HCT116 (cell line): ENCODE measurements at regions not wholly inside any gene's neighbourhood (a gene's known extent, or its start where the extent isn't known, plus 50 kb on each side); places are given as distances from the start of the nearest gene placed in this dataset.

Experiments
- ATAC-seq: fragments of 200-7000 bp; cut with Tn5 transposase; 2 replicates; pipeline ENCODE4 v1.9.1; 2020; ENCODE audit warnings: mild to moderate bottlenecking, moderate library complexity
- BruUV-seq: library from RNA; stranded (reverse); fragments of 400-500 nt; replicated peaks from 2 replicates; lab custom pipeline; 2021; lab: Mats Ljungman, UMichigan
- CTCF ChIA-PET: fragments of 300-600 bp; sonication (Branson Sonifier 250); formaldehyde crosslinking; loops from one replicate; lab custom pipeline; 2021; ENCODE audit warnings: antibody characterized with exemption; lab: Charles Lee
- POLR2A ChIA-PET: fragments of 300-600, 350-600 bp; sonication (Branson Sonifier 250); formaldehyde crosslinking; loops from one replicate; lab custom pipeline; 2021; ENCODE audit warnings: antibody characterized with exemption; lab: Charles Lee
- RAD21 ChIA-PET, 2 experiments: fragments of 300-600 bp; sonication (Branson Sonifier 250); formaldehyde crosslinking; loops; one replicate each; lab custom pipeline; 2023; ENCODE audit warnings: low total read pairs in 2 of 2; ENCODE audit not compliant: uncharacterized antibody in 2 of 2, unreplicated experiment in 2 of 2, low non-redundant PET in 1 of 2; lab: Charles Lee
- DNase-seq: peaks from one replicate; pipeline ENCODE4 v3.0.0-alpha.2; 2010; ENCODE audit warnings: low read depth, low spot score
- H2AFZ ChIP-seq: fragments of 200-600 bp; shearing (Covaris generic), sonication (generic); 2 replicates; pipeline ENCODE4 v1.6.1; 2017; ENCODE audit warnings: low read depth, mixed run types, mixed read lengths, antibody characterized with exemption, low read length; ENCODE audit not compliant: poor library complexity, severe bottlenecking
- H3K27ac ChIP-seq: 2 replicates; pipeline ENCODE4 v1.5.1; 2012; ENCODE audit warnings: low read depth, low read length
- H3K27me3 ChIP-seq: fragments of 200-600 bp; sonication (generic); 2 replicates; pipeline ENCODE4 v1.6.1; 2016; ENCODE audit warnings: mixed run types, low read length, mixed read lengths; ENCODE audit not compliant: insufficient read depth
- H3K36me3 ChIP-seq, 2 experiments: fragments of 200-500 bp in 1 of 2; fragments of 200-600 bp in 1 of 2; sonication (Bioruptor generic) in 1 of 2; sonication (generic) in 1 of 2; 2 replicates each; pipeline versions ENCODE4 v1.5.1 to v1.6.1; 2014 to 2016; ENCODE audit warnings: low read length in 2 of 2, inconsistent platforms in 1 of 2, mixed read lengths in 1 of 2, mixed run types in 1 of 2; ENCODE audit not compliant: insufficient read depth in 2 of 2, control insufficient read depth in 1 of 2
- H3K4me1 ChIP-seq, 2 experiments: fragments of 200-600 bp in 1 of 2; sonication (generic) in 1 of 2; 2 replicates each; pipeline versions ENCODE4 v1.5.1 to v1.6.1; 2012 to 2017; ENCODE audit warnings: low read length in 2 of 2, inconsistent platforms in 1 of 2, mild to moderate bottlenecking in 1 of 2, mixed read lengths in 1 of 2, mixed run types in 1 of 2, moderate library complexity in 1 of 2; ENCODE audit not compliant: insufficient read depth in 2 of 2, control insufficient read depth in 1 of 2
- H3K4me2 ChIP-seq: fragments of 200-600 bp; sonication (generic); 2 replicates; pipeline ENCODE4 v1.6.1; 2017; ENCODE audit warnings: mixed run types, low read length, mixed read lengths
- H3K4me3 ChIP-seq, 2 experiments: fragments of 200-600 bp in 1 of 2; sonication (generic) in 1 of 2; replicated peaks in 1 of 2; 2 replicates each; pipeline ENCODE4 v1.5.1; 2011 to 2016; ENCODE audit warnings: low read length in 2 of 2, control low read depth in 1 of 2, low read depth in 1 of 2, mild to moderate bottlenecking in 1 of 2, mixed read lengths in 1 of 2, mixed run types in 1 of 2
- H3K79me2 ChIP-seq: fragments of 200-600 bp; sonication (generic); 2 replicates; pipeline ENCODE4 v1.6.1; 2017; ENCODE audit warnings: mild to moderate bottlenecking, mixed run types, low read length, moderate library complexity, mixed read lengths; ENCODE audit not compliant: insufficient read depth
- H3K9ac ChIP-seq: fragments of 200-600 bp; sonication (generic); 2 replicates; pipeline ENCODE4 v1.6.1; 2016; ENCODE audit warnings: low read length, mixed read lengths
- H3K9me2 ChIP-seq: fragments of 200-600 bp; sonication (generic), shearing (Covaris generic); 2 replicates; pipeline ENCODE4 v1.6.1; 2017; ENCODE audit warnings: mixed run types, mild to moderate bottlenecking, moderate library complexity; ENCODE audit not compliant: insufficient read depth
- H3K9me3 ChIP-seq, 2 experiments: fragments of 200-500 bp in 1 of 2; fragments of 200-600 bp in 1 of 2; sonication (Bioruptor generic) in 1 of 2; sonication (generic) in 1 of 2; 2 replicates each; pipeline ENCODE4 v1.6.1; 2014 to 2017; ENCODE audit warnings: low read length in 2 of 2, mixed read lengths in 2 of 2, inconsistent platforms in 1 of 2, low read depth in 1 of 2, mild to moderate bottlenecking in 1 of 2, mixed run types in 1 of 2, moderate library complexity in 1 of 2; ENCODE audit not compliant: control insufficient read depth in 1 of 2, insufficient read depth in 1 of 2
- H4K20me1 ChIP-seq: fragments of 200-600 bp; sonication (generic), shearing (Covaris generic); 2 replicates; pipeline ENCODE4 v1.6.1; 2017; ENCODE audit warnings: mixed run types, mild to moderate bottlenecking, moderate library complexity; ENCODE audit not compliant: insufficient read depth
- CBX3 ChIP-seq: IDR thresholded peaks from 2 replicates; pipeline ENCODE4 v1.6.1; 2012; ENCODE audit warnings: low read depth
- CEBPB ChIP-seq: IDR thresholded peaks from 2 replicates; pipeline ENCODE4 v1.6.1; 2012; ENCODE audit warnings: low read depth
- CTCF ChIP-seq, 3 experiments: fragments of 200-600 bp in 1 of 3; sonication (generic) in 1 of 3; IDR thresholded peaks in 2 of 3; conservative IDR thresholded peaks in 1 of 3; 2 replicates each; pipeline ENCODE4 v1.5.1; 2012 to 2017; ENCODE audit warnings: low read depth in 2 of 3, low read length in 2 of 3, antibody characterized with exemption in 1 of 3, borderline replicate concordance in 1 of 3, control low read depth in 1 of 3, mild to moderate bottlenecking in 1 of 3, mixed read lengths in 1 of 3, mixed run types in 1 of 3, moderate library complexity in 1 of 3; ENCODE audit not compliant: insufficient read depth in 1 of 3
- EGR1 ChIP-seq: IDR thresholded peaks from 2 replicates; pipeline ENCODE4 v1.6.1; 2012; ENCODE audit warnings: low read depth
- ELF1 ChIP-seq: IDR thresholded peaks from 2 replicates; pipeline ENCODE4 v1.6.1; 2012; ENCODE audit warnings: low read depth, borderline replicate concordance
- EZH2 ChIP-seq: fragments of 200-600 bp; sonication (generic); IDR thresholded peaks from 2 replicates; pipeline ENCODE4 v1.6.1; 2017; ENCODE audit warnings: antibody characterized with exemption, mixed run types
- EZH2phosphoT487 ChIP-seq: fragments of 200-600 bp; IDR thresholded peaks from 2 replicates; pipeline ENCODE4 v1.6.1; 2018; ENCODE audit warnings: antibody characterized with exemption, borderline replicate concordance
- JUND ChIP-seq: IDR thresholded peaks from 2 replicates; pipeline ENCODE4 v1.6.1; 2012
- MAX ChIP-seq: IDR thresholded peaks from 2 replicates; pipeline ENCODE4 v1.6.1; 2012
- POLR2AphosphoS5 ChIP-seq: IDR thresholded peaks from 2 replicates; pipeline ENCODE4 v1.6.1; 2011; ENCODE audit warnings: mild to moderate bottlenecking, low read depth, low read length, moderate library complexity
- SIN3A ChIP-seq: IDR thresholded peaks from 2 replicates; pipeline ENCODE4 v1.6.1; 2012; ENCODE audit warnings: low read depth
- SP1 ChIP-seq: IDR thresholded peaks from 2 replicates; pipeline ENCODE4 v1.6.1; 2012; ENCODE audit warnings: low read depth
- SRF ChIP-seq: IDR thresholded peaks from 2 replicates; pipeline ENCODE4 v1.6.1; 2012; ENCODE audit warnings: low read depth
- TCF7L2 ChIP-seq: IDR thresholded peaks from 2 replicates; pipeline ENCODE4 v1.7.0; 2011; ENCODE audit warnings: borderline replicate concordance, inconsistent platforms; ENCODE audit not compliant: insufficient read depth, insufficient read length; ENCODE audit errors: extremely low read depth
- YY1 ChIP-seq: IDR thresholded peaks from 2 replicates; pipeline ENCODE4 v1.6.1; 2011; ENCODE audit warnings: low read length, low read depth, moderate library complexity, mild to moderate bottlenecking; ENCODE audit not compliant: insufficient replicate concordance; ENCODE audit errors: extremely low read depth
- intact Hi-C: fragments of 100-400 bp; cut with micrococcal nuclease; formaldehyde crosslinking; loops from 2 replicates; pipeline ENCODE4 v1.10.0; 2022
- TF ChIP-seq, protein P1 (sequence below): IDR thresholded peaks from 2 replicates; pipeline ENCODE4 v1.6.1; 2012
- TF ChIP-seq, protein P2 (sequence below): IDR thresholded peaks from 2 replicates; pipeline ENCODE4 v1.6.1; 2012; ENCODE audit warnings: low read depth
- TF ChIP-seq, protein P3 (sequence below): IDR thresholded peaks from 2 replicates; pipeline ENCODE4 v1.6.1; 2011; ENCODE audit warnings: mild to moderate bottlenecking, low read length, moderate library complexity; ENCODE audit not compliant: insufficient replicate concordance; ENCODE audit errors: extremely low read depth

DNA sequence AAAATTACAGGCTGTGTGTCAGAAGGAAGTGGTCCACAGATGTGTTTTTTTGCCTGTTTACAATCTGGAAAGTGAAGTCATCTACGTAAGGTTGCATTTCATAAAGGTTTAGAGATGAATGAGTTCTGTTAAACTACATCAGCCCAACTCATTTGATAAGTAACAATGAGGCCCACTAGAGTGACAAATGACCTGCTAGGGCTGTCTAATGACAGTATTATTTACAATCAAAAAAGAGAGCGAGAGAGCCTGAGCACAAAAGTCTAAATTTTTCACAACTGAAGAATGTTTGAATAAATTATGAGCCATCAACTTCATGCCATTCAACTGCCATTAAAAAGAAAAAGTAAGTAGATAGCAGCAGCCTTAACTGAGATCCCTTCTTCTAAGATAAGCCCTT lies 135.7 kb upstream of the TBL1XR1 start:
- no peak for TF ChIP-seq EZH2
- TF ChIP-seq YY1, result no peak
- TF ChIP-seq CEBPB, result no peak
- TF ChIP-seq, protein P1, sequence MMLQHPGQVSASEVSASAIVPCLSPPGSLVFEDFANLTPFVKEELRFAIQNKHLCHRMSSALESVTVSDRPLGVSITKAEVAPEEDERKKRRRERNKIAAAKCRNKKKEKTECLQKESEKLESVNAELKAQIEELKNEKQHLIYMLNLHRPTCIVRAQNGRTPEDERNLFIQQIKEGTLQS, result no peak
- no peak for TF ChIP-seq SRF
- TF ChIP-seq SP1, result no peak
- no peak for TF ChIP-seq POLR2AphosphoS5
- TF ChIP-seq ELF1, result no peak
- TF ChIP-seq MAX, result no peak
- no peak for TF ChIP-seq EZH2phosphoT487
- TF ChIP-seq SIN3A, result no peak
- TF ChIP-seq, protein P2, sequence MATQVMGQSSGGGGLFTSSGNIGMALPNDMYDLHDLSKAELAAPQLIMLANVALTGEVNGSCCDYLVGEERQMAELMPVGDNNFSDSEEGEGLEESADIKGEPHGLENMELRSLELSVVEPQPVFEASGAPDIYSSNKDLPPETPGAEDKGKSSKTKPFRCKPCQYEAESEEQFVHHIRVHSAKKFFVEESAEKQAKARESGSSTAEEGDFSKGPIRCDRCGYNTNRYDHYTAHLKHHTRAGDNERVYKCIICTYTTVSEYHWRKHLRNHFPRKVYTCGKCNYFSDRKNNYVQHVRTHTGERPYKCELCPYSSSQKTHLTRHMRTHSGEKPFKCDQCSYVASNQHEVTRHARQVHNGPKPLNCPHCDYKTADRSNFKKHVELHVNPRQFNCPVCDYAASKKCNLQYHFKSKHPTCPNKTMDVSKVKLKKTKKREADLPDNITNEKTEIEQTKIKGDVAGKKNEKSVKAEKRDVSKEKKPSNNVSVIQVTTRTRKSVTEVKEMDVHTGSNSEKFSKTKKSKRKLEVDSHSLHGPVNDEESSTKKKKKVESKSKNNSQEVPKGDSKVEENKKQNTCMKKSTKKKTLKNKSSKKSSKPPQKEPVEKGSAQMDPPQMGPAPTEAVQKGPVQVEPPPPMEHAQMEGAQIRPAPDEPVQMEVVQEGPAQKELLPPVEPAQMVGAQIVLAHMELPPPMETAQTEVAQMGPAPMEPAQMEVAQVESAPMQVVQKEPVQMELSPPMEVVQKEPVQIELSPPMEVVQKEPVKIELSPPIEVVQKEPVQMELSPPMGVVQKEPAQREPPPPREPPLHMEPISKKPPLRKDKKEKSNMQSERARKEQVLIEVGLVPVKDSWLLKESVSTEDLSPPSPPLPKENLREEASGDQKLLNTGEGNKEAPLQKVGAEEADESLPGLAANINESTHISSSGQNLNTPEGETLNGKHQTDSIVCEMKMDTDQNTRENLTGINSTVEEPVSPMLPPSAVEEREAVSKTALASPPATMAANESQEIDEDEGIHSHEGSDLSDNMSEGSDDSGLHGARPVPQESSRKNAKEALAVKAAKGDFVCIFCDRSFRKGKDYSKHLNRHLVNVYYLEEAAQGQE, result no peak
- TF ChIP-seq, protein P3, sequence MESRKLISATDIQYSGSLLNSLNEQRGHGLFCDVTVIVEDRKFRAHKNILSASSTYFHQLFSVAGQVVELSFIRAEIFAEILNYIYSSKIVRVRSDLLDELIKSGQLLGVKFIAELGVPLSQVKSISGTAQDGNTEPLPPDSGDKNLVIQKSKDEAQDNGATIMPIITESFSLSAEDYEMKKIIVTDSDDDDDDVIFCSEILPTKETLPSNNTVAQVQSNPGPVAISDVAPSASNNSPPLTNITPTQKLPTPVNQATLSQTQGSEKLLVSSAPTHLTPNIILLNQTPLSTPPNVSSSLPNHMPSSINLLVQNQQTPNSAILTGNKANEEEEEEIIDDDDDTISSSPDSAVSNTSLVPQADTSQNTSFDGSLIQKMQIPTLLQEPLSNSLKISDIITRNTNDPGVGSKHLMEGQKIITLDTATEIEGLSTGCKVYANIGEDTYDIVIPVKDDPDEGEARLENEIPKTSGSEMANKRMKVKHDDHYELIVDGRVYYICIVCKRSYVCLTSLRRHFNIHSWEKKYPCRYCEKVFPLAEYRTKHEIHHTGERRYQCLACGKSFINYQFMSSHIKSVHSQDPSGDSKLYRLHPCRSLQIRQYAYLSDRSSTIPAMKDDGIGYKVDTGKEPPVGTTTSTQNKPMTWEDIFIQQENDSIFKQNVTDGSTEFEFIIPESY, result no peak
- no peak for TF ChIP-seq CBX3
- TF ChIP-seq TCF7L2, result no peak
- TF ChIP-seq EGR1, result no peak
- TF ChIP-seq JUND, result no peak
- TF ChIP-seq CTCF (IDR thresholded peaks at IDR 0.05 in 2 of 3, conservative IDR thresholded peaks at IDR 0.05 in 1 of 3; ENCODE audit: borderline replicate concordance in 1 of 3, insufficient read depth in 1 of 3, low read depth in 2 of 3, low read length in 2 of 3), result no peak
- ChIA-PET RAD21 (no interaction called here), CTCF (no interaction called here), POLR2A (interaction anchor here (0.6 kb wide), 1 partner anchor 17 kb away, joined by 3 read pairs; no protein-coding TSS in a partner anchor)
- no peaks in the 10 kb centered on the region for H3K9me2 ChIP-seq
- H2AFZ ChIP-seq, result peak overlapping the region; percentile 25
- H3K36me3 ChIP-seq, result no peaks in the 10 kb centered on the region
- H3K9me3 ChIP-seq, result no peaks in the 10 kb centered on the region
- H3K9ac ChIP-seq, result no peak overlapping the region
- intact Hi-C loops, result no loop called here
- H4K20me1 ChIP-seq, result no peaks in the 10 kb centered on the region
- no TSS peak for BruUV-seq
- H3K27ac ChIP-seq, result no peak overlapping the region
- no peak overlapping the region for H3K4me2 ChIP-seq
- H3K79me2 ChIP-seq, result no peaks in the 10 kb centered on the region
- ATAC-seq (no peak), DNase-seq (no peak)
- H3K4me3 ChIP-seq, result no peak overlapping the region
- H3K4me1 ChIP-seq, result peaks cover 7 to 15% of the 10 kb centered on the region in 2 experiments
- H3K27me3 ChIP-seq, result no peaks in the 10 kb centered on the region
